Kidney epithelial cell (primary cell): ENCODE measurements at regions not wholly inside any gene's neighbourhood (a gene's known extent, or its start where the extent isn't known, plus 50 kb on each side); places are given as distances from the start of the nearest gene placed in this dataset.

Source experiments
- DNase-seq: peaks from one replicate; pipeline ENCODE4 v3.0.0-alpha.2; 2010; ENCODE audit warnings: low read depth
- H3K27me3 ChIP-seq: 2 replicates; pipeline ENCODE4 v1.6.0; 2011; ENCODE audit warnings: low read length; ENCODE audit not compliant: control insufficient read depth, insufficient read depth
- H3K36me3 ChIP-seq: 2 replicates; pipeline ENCODE4 v1.5.1; 2011; ENCODE audit warnings: low read length; ENCODE audit not compliant: control insufficient read depth, insufficient read depth
- H3K4me3 ChIP-seq: 2 replicates; pipeline ENCODE4 v1.5.1; 2011; ENCODE audit warnings: low read depth, mild to moderate bottlenecking, control low read depth, low read length
- CTCF ChIP-seq: IDR thresholded peaks from 2 replicates; pipeline ENCODE4 v1.5.1; 2011; ENCODE audit warnings: mild to moderate bottlenecking, moderate library complexity, low read length, control low read depth, inconsistent platforms; ENCODE audit not compliant: insufficient read depth, poor library complexity, severe bottlenecking

GRCh38 chr11:106447631-106448191 is 370.2 kb downstream of the AASDHPPT start:
- TF ChIP-seq CTCF: no peak
- no peak for DNase-seq

GRCh38 chr11:106449763-106450162 is 372.3 kb downstream of the AASDHPPT start:
- TF ChIP-seq CTCF: no peak

More at GRCh38 chr11:106447631-106448191, 370.2 kb downstream of the AASDHPPT start:
- H3K36me3 ChIP-seq: no peaks in the 10 kb centered on the region
- H3K27me3 ChIP-seq: no peaks in the 10 kb centered on the region
- H3K4me3 ChIP-seq: no peak overlapping the region

GRCh38 chr11:106451228-106451922 is 373.9 kb downstream of the AASDHPPT start:
- H3K36me3 ChIP-seq: no peaks in the 10 kb centered on the region
- TF ChIP-seq CTCF: no peak
- H3K4me3 ChIP-seq: no peak overlapping the region
- DNase-seq: no peak
- no peaks in the 10 kb centered on the region for H3K27me3 ChIP-seq

More at GRCh38 chr11:106449763-106450162, 372.3 kb downstream of the AASDHPPT start:
- DNase-seq: no peak
- no peaks in the 10 kb centered on the region for H3K27me3 ChIP-seq
- H3K4me3 ChIP-seq: no peak overlapping the region
- H3K36me3 ChIP-seq: no peaks in the 10 kb centered on the region

- no peaks in the 10 kb centered on the region for H3K27me3 ChIP-seq
- no peak for DNase-seq
- TF ChIP-seq CTCF: no peak
These were observed 379.2 kb downstream of the AASDHPPT start for GRCh38 chr11:106456647-106457046.

GRCh38 chr11:106457727-106458126 is 380.3 kb downstream of the AASDHPPT start:
- Histone ChIP-seq H3K36me3 (no peaks in the 10 kb centered on the region), H3K4me3 (no peak overlapping the region), H3K27me3 (no peaks in the 10 kb centered on the region)
- DNase-seq: no peak
- no peak for TF ChIP-seq CTCF

More at GRCh38 chr11:106456647-106457046, 379.2 kb downstream of the AASDHPPT start:
- Histone ChIP-seq H3K36me3 (no peaks in the 10 kb centered on the region), H3K4me3 (no peak overlapping the region)

GRCh38 chr11:106459135-106459534 is 381.7 kb downstream of the AASDHPPT start:
- no peak for TF ChIP-seq CTCF
- DNase-seq: no peak
- Histone ChIP-seq H3K27me3 (no peaks in the 10 kb centered on the region), H3K36me3 (no peaks in the 10 kb centered on the region), H3K4me3 (no peak overlapping the region)
